DND-41 (cell line): ENCODE measurements at regions not wholly inside any gene's neighbourhood (a gene's known extent, or its start where the extent isn't known, plus 50 kb on each side); places are given as distances from the start of the nearest gene placed in this dataset.

ENCODE experiments used
- ATAC-seq: fragments of 200-7000 bp; cut with Tn5 transposase; 3 replicates; pipeline ENCODE4 v1.9.1; 2021; ENCODE audit warnings: low read depth; ENCODE audit not compliant: insufficient read depth
- DNase-seq: peaks from one replicate; pipeline ENCODE4 v3.0.0-alpha.2; 2020
- H2AFZ ChIP-seq: 2 replicates; pipeline ENCODE4 v1.6.0; 2012; ENCODE audit warnings: low read depth, low read length
- H3K27ac ChIP-seq: 2 replicates; pipeline ENCODE4 v1.5.1; 2012; ENCODE audit warnings: low read length, inconsistent platforms
- H3K27me3 ChIP-seq: fragments of 200-600 bp; sonication (generic); 2 replicates; pipeline ENCODE4 v1.6.0; 2012; ENCODE audit warnings: low read length, mild to moderate bottlenecking, inconsistent platforms; ENCODE audit not compliant: insufficient read depth, poor library complexity
- H3K36me3 ChIP-seq: 2 replicates; pipeline ENCODE4 v1.5.1; 2012; ENCODE audit warnings: low read length, inconsistent platforms; ENCODE audit not compliant: insufficient read depth
- H3K4me1 ChIP-seq: 2 replicates; pipeline ENCODE4 v1.5.1; 2012; ENCODE audit warnings: mild to moderate bottlenecking, low read length; ENCODE audit not compliant: insufficient read depth
- H3K4me2 ChIP-seq: 2 replicates; pipeline ENCODE4 v1.6.0; 2012; ENCODE audit warnings: mild to moderate bottlenecking, moderate library complexity, low read length, inconsistent platforms; ENCODE audit not compliant: insufficient read depth
- H3K4me3 ChIP-seq, 2 experiments: fragments of 200-600 bp in 1 of 2; shearing (Covaris generic) in 1 of 2; 2 replicates each; pipeline ENCODE4 v1.5.1; 2012 to 2016; ENCODE audit warnings: inconsistent platforms in 2 of 2, low read length in 2 of 2, mild to moderate bottlenecking in 2 of 2, low read depth in 1 of 2, moderate library complexity in 1 of 2
- H3K79me2 ChIP-seq: 2 replicates; pipeline ENCODE4 v1.6.0; 2012; ENCODE audit warnings: low read length, inconsistent platforms; ENCODE audit not compliant: insufficient read depth
- H3K9ac ChIP-seq: 2 replicates; pipeline ENCODE4 v1.6.0; 2012; ENCODE audit warnings: low read depth, mild to moderate bottlenecking, inconsistent platforms, low read length, moderate library complexity
- H3K9me3 ChIP-seq: 2 replicates; pipeline ENCODE4 v1.5.1; 2012; ENCODE audit warnings: low read length, moderate library complexity, mild to moderate bottlenecking, inconsistent platforms; ENCODE audit not compliant: insufficient read depth, severe bottlenecking
- H4K20me1 ChIP-seq: 2 replicates; pipeline ENCODE4 v1.6.0; 2012; ENCODE audit warnings: low read length; ENCODE audit not compliant: insufficient read depth
- EZH2 ChIP-seq: IDR thresholded peaks from 3 replicates; pipeline ENCODE4 v1.6.1; 2012; ENCODE audit warnings: borderline replicate concordance, low read depth, mild to moderate bottlenecking, moderate library complexity, low read length, inconsistent platforms; ENCODE audit not compliant: severe bottlenecking
- TF ChIP-seq, protein P1 (sequence below): IDR thresholded peaks from 2 replicates; pipeline ENCODE4 v1.5.1; 2012; ENCODE audit warnings: borderline replicate concordance, low read length, moderate library complexity, mild to moderate bottlenecking; ENCODE audit not compliant: poor library complexity, severe bottlenecking; ENCODE audit errors: extremely low read depth

DNA sequence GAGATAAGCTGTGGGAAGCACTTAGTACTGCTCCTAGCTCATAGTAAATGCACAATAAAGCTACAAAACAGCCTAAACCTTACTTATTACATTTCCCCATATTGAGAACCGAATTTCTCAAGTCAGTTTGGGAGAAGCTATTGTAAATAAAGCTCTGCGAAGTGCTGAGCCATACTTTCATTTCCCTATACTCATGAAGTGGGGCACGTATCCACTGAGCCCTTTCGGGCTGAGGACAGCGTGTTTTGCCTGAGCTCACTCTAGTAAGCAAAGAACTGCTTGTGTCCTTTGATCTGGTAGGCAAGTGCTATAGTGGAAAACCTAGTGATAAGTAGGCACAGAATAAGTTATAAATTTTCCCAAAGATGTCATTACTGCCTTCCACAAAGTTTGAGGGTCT is 165.0 kb downstream of the RSL24D1 start:
- H3K4me2 ChIP-seq, result no peak overlapping the region

DNA sequence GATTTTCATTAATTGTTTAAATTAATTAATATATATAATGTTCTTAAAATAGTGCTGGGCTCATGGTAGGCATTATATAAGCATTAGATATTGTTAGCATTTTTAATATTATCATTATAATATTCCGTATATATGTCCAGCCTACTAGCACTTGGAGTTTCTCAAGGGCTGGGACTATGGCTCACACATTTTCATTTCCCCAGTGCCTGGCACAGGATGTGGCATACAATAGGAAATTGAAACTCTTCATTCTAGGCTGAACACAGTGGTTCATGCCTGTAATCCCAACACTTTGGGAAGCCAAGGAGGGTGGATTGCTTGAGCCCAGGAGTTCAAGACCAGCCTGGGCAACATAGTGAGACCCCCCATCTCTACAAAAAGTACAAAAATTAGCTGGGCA is 170.4 kb downstream of the RSL24D1 start:
- Histone ChIP-seq H2AFZ (no peak overlapping the region), H4K20me1 (no peaks in the 10 kb centered on the region), H3K36me3 (no peaks in the 10 kb centered on the region), H3K27ac (no peak overlapping the region), H3K4me3 (no peak overlapping the region), H3K4me1 (no peaks in the 10 kb centered on the region), H3K9ac (no peak overlapping the region), H3K4me2 (no peak overlapping the region), H3K9me3 (no peaks in the 10 kb centered on the region), H3K27me3 (no peaks in the 10 kb centered on the region), H3K79me2 (no peaks in the 10 kb centered on the region)
- ATAC-seq (no peak), DNase-seq (no peak)
- TF ChIP-seq, protein P1, sequence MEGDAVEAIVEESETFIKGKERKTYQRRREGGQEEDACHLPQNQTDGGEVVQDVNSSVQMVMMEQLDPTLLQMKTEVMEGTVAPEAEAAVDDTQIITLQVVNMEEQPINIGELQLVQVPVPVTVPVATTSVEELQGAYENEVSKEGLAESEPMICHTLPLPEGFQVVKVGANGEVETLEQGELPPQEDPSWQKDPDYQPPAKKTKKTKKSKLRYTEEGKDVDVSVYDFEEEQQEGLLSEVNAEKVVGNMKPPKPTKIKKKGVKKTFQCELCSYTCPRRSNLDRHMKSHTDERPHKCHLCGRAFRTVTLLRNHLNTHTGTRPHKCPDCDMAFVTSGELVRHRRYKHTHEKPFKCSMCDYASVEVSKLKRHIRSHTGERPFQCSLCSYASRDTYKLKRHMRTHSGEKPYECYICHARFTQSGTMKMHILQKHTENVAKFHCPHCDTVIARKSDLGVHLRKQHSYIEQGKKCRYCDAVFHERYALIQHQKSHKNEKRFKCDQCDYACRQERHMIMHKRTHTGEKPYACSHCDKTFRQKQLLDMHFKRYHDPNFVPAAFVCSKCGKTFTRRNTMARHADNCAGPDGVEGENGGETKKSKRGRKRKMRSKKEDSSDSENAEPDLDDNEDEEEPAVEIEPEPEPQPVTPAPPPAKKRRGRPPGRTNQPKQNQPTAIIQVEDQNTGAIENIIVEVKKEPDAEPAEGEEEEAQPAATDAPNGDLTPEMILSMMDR, result no peak
- TF ChIP-seq EZH2, result no peak

More for the DNA sequence above, 165.0 kb downstream of the RSL24D1 start:
- H3K27ac ChIP-seq, result no peak overlapping the region
- no peaks in the 10 kb centered on the region for H3K27me3 ChIP-seq
- no peak overlapping the region for H2AFZ ChIP-seq
- H3K9me3 ChIP-seq, result no peaks in the 10 kb centered on the region
- DNase-seq (no peak), ATAC-seq (no peak)
- no peaks in the 10 kb centered on the region for H4K20me1 ChIP-seq
- H3K4me3 ChIP-seq, result no peak overlapping the region
- H3K36me3 ChIP-seq, result no peaks in the 10 kb centered on the region
- no peak overlapping the region for H3K9ac ChIP-seq
- no peaks in the 10 kb centered on the region for H3K79me2 ChIP-seq
- no peaks in the 10 kb centered on the region for H3K4me1 ChIP-seq
- TF ChIP-seq EZH2, result no peak
- TF ChIP-seq, protein P1, result no peak

DNA sequence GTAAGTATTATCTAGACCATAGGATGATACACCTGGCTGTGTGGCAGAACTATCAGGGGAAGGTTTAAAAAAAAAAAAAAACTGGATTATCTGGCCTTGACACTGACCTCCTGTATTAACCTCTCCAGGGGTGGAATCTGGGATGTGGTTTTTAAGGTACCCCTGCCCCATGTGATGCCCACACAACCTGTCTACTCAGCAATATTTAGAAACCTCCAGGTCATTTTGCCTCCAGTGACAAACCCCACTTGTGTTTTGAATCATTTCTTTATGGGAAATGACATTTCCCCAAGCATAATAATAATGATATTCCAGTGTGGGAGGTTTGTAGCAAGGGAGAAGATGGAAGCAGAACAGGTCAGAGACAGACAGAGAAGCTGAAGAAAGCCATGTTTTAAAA is 179.1 kb downstream of the RSL24D1 start:
- DNase-seq (no peak), ATAC-seq (no peak)
- Histone ChIP-seq H3K27ac (no peak overlapping the region), H3K36me3 (no peaks in the 10 kb centered on the region), H3K4me2 (no peak overlapping the region), H3K4me1 (no peaks in the 10 kb centered on the region), H3K4me3 (no peak overlapping the region), H2AFZ (no peak overlapping the region), H3K9me3 (no peaks in the 10 kb centered on the region), H3K79me2 (no peaks in the 10 kb centered on the region), H4K20me1 (no peaks in the 10 kb centered on the region), H3K9ac (no peak overlapping the region), H3K27me3 (no peaks in the 10 kb centered on the region)
- no peak for TF ChIP-seq EZH2
- TF ChIP-seq, protein P1, result no peak

DNA sequence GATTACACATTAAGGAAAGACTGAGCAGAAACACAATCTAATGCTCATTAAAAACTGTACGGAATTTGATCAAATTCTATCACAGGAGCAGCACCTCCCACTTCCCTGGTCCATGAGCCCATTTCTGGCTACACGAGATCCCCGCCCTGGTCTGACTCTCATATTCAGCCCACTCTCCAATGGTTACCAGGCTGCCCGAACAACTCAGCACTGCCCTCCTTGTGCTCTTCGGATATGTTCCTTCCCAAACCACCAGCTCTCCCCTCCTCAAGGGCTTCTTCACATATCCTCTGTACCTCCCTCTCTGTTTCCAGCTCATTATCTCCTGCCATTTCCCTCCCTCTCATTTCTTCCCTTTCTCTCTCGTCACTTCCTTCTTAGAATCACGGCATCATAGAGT is 180.5 kb downstream of the RSL24D1 start:
- Histone ChIP-seq H3K4me2 (no peak overlapping the region), H3K9me3 (no peaks in the 10 kb centered on the region), H3K27me3 (no peaks in the 10 kb centered on the region), H3K4me3 (no peak overlapping the region), H3K27ac (no peak overlapping the region), H3K79me2 (no peaks in the 10 kb centered on the region), H3K9ac (no peak overlapping the region), H3K36me3 (no peaks in the 10 kb centered on the region), H2AFZ (no peak overlapping the region), H3K4me1 (no peaks in the 10 kb centered on the region), H4K20me1 (no peaks in the 10 kb centered on the region)
- ATAC-seq (no peak), DNase-seq (no peak)
- no peak for TF ChIP-seq EZH2
- TF ChIP-seq, protein P1, result no peak
